ENCODE measurements at regions not wholly inside any gene's neighbourhood (a gene's known extent, or its start where the extent isn't known, plus 50 kb on each side); places are given as distances from the start of the nearest gene placed in this dataset.

DNA sequence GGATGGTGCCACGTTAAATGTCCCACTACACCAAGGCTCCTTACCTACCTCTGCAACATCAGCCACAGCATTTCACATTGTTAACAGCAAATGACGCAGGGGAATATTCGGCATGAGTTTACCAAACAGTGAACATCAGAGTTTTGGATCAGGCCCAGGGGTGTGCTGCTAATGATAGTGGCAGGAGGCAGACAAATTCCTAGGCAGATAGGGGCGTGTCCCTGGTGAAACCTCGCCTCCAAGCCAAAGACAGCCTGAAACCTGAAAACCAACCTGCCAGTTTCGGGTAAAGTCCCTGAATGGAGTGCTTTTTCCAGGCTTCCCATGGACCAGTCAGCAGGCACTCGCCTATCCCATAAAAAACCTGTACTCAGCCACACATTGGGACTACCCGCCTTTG lies 133.6 kb downstream of the SH3BGRL2 start:
- DNase-seq (ENCODE audit: low spot score): no peak

DNA sequence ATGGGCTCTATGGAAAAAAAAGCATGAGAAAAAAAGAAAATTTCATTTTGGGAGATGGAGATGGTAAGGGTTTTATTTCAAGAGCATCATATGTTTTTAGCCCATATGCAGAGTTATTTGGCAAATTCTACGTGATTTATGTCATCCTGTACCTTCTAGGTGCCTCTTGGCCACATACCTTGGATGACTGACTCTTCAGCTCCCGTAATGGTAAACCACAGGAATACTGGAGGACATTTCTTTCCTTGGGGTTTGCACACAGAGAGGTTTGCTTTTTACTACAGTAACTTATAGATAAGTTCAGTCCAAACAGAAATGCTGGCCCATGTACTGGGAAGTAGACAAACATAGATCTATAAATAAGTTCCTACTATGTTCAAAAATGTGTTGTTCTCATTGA lies 132.2 kb downstream of the SH3BGRL2 start:
- DNase-seq (ENCODE audit: low spot score): no peak

DNA sequence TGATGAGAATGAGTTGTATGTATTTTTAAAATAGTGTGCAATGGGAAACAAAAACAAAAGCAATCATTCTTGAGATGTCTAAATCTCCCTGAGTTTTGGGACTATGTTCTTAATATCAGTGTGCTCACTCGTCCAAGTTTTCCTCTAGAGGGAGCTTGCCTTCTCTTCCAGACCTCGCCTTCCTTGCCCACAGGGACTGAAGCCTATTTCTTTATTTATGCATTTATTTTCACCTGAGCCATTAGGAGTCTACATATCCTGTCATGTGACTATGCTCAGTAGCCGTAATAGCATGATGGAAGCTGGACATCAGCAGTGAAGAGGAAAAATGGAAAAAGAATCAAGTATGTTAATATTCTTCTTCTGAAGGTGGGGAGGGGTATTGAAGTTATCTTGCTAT lies 131.2 kb downstream of the SH3BGRL2 start:
- DNase-seq (ENCODE audit: low spot score): no peak

DNA sequence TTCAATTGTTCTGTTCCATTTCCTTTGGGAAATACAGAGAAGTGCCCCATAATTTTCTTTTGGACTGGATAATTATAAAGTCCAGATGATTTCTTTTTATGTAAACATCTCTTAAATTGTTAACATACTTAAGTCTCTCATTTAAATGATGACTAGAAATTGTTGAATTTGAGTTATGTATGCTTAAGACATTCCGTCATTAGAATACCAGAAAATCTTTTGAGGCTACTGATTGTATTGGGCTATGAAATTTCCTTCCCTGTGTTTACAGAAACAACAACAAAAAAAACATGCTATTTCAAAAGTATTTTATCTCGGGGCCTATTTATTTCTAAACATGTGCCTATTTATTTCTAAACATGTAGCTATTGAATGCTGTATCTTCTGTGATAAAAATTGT lies 125.4 kb downstream of the SH3BGRL2 start:
- DNase-seq (ENCODE audit: low spot score): no peak

DNA sequence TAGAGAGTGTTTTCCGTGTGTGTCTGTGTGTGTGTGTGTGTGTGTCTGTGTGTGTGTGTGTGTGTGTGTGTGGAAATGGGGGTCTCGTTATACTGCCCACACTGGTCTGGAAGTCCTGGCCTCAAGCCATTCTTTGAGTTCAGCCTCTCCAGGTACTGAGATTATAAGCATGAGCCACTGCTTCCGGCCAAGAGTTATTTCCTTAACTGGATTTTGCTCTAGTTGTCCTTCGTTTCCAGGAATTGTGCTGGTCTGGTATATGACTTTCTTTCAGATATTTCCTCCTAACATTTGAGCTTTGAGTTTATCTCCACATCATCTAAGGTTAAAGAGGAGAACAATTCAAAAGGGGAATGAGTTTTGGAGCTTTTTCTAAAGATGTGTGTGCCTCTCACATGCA lies 124.8 kb downstream of the SH3BGRL2 start:
- DNase-seq (ENCODE audit: low spot score): no peak
